ENCODE measurements at regions not wholly inside any gene's neighbourhood (a gene's known extent, or its start where the extent isn't known, plus 50 kb on each side); places are given as distances from the start of the nearest gene placed in this dataset.

DNA sequence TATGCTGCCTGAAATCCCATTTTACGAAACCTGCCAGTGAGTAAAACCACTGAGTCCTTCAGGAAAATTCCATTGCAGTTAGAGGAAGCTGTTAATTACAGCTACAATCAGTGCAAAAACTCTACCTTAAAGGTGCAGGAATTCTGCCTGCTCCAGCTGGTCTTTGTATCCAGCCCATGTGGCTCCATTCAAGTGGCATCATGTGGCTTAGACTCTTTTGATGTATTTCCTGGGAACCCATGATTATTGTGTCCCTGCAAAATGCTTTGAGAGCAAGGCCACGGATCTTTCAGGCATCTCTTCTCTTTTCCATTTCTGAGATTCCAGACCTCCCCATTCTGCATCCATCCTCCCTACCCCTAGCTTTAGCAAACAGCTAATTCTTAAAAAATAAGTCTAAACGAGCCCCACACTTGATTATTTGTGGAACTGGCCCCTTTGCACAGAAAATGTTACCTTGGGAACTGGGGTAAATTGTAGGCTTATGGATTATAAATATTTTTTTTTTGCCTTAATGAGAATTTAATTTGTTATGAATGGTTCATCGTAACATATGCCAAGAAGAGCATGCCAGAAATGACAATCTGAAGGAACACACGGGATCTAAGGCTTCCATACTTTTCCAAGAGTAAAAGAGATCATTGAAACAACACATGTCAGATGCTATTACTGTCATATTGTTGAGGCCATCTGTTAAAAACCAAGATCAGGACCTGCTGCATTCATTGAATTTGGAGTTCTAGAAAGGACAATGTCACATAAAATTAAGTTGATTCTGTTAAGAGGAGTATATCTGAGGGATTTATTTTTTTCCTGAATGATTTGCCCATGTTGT lies 144.6 kb downstream of the TPH2 start (continued):
- TF ChIP-seq, protein P1, sequence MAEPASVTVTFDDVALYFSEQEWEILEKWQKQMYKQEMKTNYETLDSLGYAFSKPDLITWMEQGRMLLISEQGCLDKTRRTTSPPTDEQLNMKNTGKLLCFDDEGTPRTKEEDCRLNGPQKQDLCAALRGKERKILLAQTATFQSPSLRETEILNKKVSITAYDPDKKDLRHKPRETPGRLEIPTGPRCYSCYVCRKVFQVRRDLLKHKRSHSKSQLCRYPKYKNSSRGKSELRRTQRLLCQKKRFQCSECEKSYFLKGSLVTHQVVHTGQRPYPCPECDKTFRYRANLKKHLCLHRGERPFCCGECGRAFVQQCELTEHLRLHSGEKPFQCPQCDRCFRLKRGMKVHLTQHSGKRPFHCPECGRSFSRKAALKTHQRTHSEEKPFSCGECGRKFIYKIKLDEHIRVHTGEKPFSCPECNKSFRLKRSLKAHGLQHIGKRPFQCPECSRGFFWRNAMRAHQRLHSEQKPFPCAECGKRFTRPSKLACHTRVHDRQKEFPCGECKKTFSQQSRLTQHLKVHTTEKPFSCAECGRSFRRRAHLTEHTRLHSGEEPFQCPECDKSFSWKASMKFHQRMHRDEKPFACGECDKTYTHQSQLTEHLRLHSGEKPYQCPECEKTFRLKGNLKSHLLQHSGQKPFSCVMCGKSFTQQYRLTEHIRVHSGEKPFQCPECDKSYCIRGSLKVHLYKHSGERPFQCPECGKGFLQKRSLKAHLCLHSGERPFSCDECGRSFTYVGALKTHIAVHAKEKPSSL (CRISPR knock-in tag; conservative IDR thresholded peaks at IDR 0.05): no peak
- no peak for TF ChIP-seq JUN (CRISPR knock-in tag; IDR thresholded peaks at IDR 0.05)

DNA sequence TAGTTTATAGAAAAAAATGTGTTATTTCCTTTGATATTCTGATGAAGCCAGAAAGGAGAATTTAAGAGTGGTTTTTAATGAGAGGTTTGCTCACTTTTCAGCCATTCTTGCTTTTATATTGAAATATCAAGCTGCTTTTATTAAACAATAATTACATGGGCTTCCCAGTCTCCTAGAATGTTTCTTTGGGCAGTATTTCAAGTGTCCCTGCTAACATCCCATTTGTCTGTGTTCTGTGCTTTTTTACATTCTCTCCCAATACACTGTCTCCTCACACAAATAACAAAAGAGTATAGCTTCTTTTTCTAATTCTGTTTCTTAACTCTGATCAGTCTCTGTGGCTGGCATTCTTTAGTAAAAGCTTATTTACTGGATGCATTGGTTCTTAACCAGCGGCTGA lies 145.4 kb downstream of the TPH2 start:
- TF ChIP-seq, protein P2, sequence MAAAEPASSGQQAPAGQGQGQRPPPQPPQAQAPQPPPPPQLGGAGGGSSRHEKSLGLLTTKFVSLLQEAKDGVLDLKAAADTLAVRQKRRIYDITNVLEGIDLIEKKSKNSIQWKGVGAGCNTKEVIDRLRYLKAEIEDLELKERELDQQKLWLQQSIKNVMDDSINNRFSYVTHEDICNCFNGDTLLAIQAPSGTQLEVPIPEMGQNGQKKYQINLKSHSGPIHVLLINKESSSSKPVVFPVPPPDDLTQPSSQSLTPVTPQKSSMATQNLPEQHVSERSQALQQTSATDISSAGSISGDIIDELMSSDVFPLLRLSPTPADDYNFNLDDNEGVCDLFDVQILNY (CRISPR knock-in tag; IDR thresholded peaks at IDR 0.05): no peak
- TF ChIP-seq NFYB (CRISPR knock-in tag; conservative IDR thresholded peaks at IDR 0.05; ENCODE audit: low read depth) (no peak), NR2C2 (CRISPR knock-in tag; IDR thresholded peaks at IDR 0.05) (no peak), SMAD3 (CRISPR knock-in tag; IDR thresholded peaks at IDR 0.05; ENCODE audit: borderline replicate concordance) (no peak), IRF2 (CRISPR knock-in tag; IDR thresholded peaks at IDR 0.05; ENCODE audit: borderline replicate concordance, low read depth) (no peak)
- TF ChIP-seq, protein P3, sequence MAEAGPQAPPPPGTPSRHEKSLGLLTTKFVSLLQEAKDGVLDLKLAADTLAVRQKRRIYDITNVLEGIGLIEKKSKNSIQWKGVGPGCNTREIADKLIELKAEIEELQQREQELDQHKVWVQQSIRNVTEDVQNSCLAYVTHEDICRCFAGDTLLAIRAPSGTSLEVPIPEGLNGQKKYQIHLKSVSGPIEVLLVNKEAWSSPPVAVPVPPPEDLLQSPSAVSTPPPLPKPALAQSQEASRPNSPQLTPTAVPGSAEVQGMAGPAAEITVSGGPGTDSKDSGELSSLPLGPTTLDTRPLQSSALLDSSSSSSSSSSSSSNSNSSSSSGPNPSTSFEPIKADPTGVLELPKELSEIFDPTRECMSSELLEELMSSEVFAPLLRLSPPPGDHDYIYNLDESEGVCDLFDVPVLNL (CRISPR knock-in tag; IDR thresholded peaks at IDR 0.05; ENCODE audit: borderline replicate concordance, low read depth): no peak
- H3K4me3 Mint-ChIP-seq: no peak overlapping the region
- ChIA-PET CTCF (no interaction called here), POLR2A (no interaction called here)
- DNase-seq (ENCODE audit: low spot score): no peak
- peaks cover 23% of the 10 kb centered on the region for H3K4me1 Mint-ChIP-seq
- H3K27ac Mint-ChIP-seq: no peak overlapping the region
- H3K36me3 Mint-ChIP-seq: no peaks in the 10 kb centered on the region
- ATAC-seq: no peak
- peaks cover 3% of the 10 kb centered on the region; the same call in 1 of the 2 replicates for H3K9me3 Mint-ChIP-seq
- H3K27me3 Mint-ChIP-seq (ENCODE audit: low read depth): no peaks in the 10 kb centered on the region

DNA sequence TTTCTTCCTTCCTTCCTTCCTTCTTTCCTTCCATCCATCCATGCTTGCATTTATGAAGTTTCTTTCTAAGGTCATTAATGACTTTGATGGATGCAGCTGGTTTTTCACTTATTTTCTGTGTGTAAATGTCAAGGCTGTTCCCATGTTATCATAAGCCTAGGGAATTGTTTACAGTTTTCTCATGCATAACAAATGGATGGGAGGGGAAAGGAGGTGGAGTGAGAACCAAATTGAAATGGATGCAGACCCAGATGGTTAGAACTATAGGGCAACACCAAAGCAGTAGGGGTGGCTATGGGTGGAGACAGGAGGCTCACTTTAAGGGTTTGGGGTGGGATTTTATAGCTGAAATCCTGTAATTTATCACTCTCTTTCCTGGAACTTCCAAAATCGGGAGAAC lies 146.2 kb downstream of the TPH2 start:
- TF ChIP-seq RORB (CRISPR knock-in tag; IDR thresholded peaks at IDR 0.05) (no peak), NR3C1 (CRISPR knock-in tag; conservative IDR thresholded peaks at IDR 0.05; ENCODE audit: low read depth) (no peak), CREM (CRISPR knock-in tag; IDR thresholded peaks at IDR 0.05) (no peak), PRRX2 (CRISPR knock-in tag; IDR thresholded peaks at IDR 0.05) (no peak), TEAD4 (CRISPR knock-in tag; IDR thresholded peaks at IDR 0.05) (no peak)
- TF ChIP-seq, protein P4, sequence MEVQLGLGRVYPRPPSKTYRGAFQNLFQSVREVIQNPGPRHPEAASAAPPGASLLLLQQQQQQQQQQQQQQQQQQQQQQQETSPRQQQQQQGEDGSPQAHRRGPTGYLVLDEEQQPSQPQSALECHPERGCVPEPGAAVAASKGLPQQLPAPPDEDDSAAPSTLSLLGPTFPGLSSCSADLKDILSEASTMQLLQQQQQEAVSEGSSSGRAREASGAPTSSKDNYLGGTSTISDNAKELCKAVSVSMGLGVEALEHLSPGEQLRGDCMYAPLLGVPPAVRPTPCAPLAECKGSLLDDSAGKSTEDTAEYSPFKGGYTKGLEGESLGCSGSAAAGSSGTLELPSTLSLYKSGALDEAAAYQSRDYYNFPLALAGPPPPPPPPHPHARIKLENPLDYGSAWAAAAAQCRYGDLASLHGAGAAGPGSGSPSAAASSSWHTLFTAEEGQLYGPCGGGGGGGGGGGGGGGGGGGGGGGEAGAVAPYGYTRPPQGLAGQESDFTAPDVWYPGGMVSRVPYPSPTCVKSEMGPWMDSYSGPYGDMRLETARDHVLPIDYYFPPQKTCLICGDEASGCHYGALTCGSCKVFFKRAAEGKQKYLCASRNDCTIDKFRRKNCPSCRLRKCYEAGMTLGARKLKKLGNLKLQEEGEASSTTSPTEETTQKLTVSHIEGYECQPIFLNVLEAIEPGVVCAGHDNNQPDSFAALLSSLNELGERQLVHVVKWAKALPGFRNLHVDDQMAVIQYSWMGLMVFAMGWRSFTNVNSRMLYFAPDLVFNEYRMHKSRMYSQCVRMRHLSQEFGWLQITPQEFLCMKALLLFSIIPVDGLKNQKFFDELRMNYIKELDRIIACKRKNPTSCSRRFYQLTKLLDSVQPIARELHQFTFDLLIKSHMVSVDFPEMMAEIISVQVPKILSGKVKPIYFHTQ (CRISPR knock-in tag; IDR thresholded peaks at IDR 0.05): no peak
- TF ChIP-seq, protein P5, sequence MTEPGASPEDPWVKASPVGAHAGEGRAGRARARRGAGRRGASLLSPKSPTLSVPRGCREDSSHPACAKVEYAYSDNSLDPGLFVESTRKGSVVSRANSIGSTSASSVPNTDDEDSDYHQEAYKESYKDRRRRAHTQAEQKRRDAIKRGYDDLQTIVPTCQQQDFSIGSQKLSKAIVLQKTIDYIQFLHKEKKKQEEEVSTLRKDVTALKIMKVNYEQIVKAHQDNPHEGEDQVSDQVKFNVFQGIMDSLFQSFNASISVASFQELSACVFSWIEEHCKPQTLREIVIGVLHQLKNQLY (CRISPR knock-in tag; IDR thresholded peaks at IDR 0.05): no peak
- H3K27ac Mint-ChIP-seq: no peak overlapping the region; the same call in 1 of the 2 replicates
- H3K27me3 Mint-ChIP-seq (ENCODE audit: low read depth): no peaks in the 10 kb centered on the region
- ChIA-PET CTCF (no interaction called here), POLR2A (no interaction called here)
- peaks cover 23% of the 10 kb centered on the region for H3K4me1 Mint-ChIP-seq
- ATAC-seq: peak; percentile 69
- H3K36me3 Mint-ChIP-seq: no peaks in the 10 kb centered on the region
- H3K9me3 Mint-ChIP-seq: no peaks in the 10 kb centered on the region
- DNase-seq (ENCODE audit: low spot score): no peak
- no peak overlapping the region for H3K4me3 Mint-ChIP-seq

Measured in WTC11 (cell line).